B cell (primary cell): ENCODE measurements at regions not wholly inside any gene's neighbourhood (a gene's known extent, or its start where the extent isn't known, plus 50 kb on each side); places are given as distances from the start of the nearest gene placed in this dataset.

Experiments used
- ATAC-seq: fragments of 200-7000 bp; cut with Tn5 transposase; one replicate; pipeline ENCODE4 v1.10.0; 2021; ENCODE audit warnings: low read depth, mild to moderate bottlenecking, moderate number of reproducible peaks, moderate library complexity
- CTCF ChIA-PET: fragments of 350-600 bp; sonication (Branson Sonifier 250); formaldehyde crosslinking; loops from one replicate; lab custom pipeline; 2021; ENCODE audit warnings: antibody characterized with exemption, inconsistent platforms; lab: Charles Lee
- POLR2A ChIA-PET: fragments of 350-600 bp; sonication (Branson Sonifier 250); formaldehyde crosslinking; loops from one replicate; lab custom pipeline; 2021; ENCODE audit warnings: antibody characterized with exemption; lab: Charles Lee
- DNase-seq: peaks from one replicate; pipeline ENCODE4 v3.0.0; 2013
- H2AFZ ChIP-seq: 2 replicates; pipeline ENCODE4 v1.6.1; 2012; ENCODE audit warnings: mild to moderate bottlenecking, low read depth, low read length; ENCODE audit not compliant: insufficient read depth, poor library complexity, severe bottlenecking
- H3K27ac ChIP-seq, 2 donors: 1 replicate in 1 of 2; 2 replicates in 1 of 2; pipeline ENCODE4 v1.5.1; 2012 to 2013; ENCODE audit warnings: low read length in 2 of 2, mild to moderate bottlenecking in 2 of 2, moderate library complexity in 1 of 2
- H3K27me3 ChIP-seq, 4 experiments: fragments of 200-600 bp in 1 of 4; sonication (generic) in 1 of 4; replicated peaks in 1 of 4; 1 replicate in 2 of 4; 2 replicates in 2 of 4; pipeline versions ENCODE4 v1.6.1 to v1.7.0; 2013 to 2016; ENCODE audit warnings: low read length in 3 of 4, mild to moderate bottlenecking in 2 of 4, mixed read lengths in 1 of 4, moderate library complexity in 1 of 4; ENCODE audit not compliant: insufficient read depth in 4 of 4, control insufficient read depth in 3 of 4; ENCODE audit errors: control extremely low read depth in 1 of 4
- H3K36me3 ChIP-seq, 2 experiments: replicated peaks in 1 of 2; 1 replicate in 1 of 2; 2 replicates in 1 of 2; pipeline versions ENCODE4 v1.6.1 to v1.7.1; 2013; ENCODE audit warnings: low read length in 1 of 2; ENCODE audit not compliant: insufficient read depth in 2 of 2, control insufficient read depth in 1 of 2; ENCODE audit errors: control extremely low read depth in 1 of 2, extremely low read depth in 1 of 2
- H3K4me1 ChIP-seq, 2 donors: fragments of 200-600 bp in 1 of 2; sonication (generic) in 1 of 2; 1 replicate in 1 of 2; 2 replicates in 1 of 2; pipeline versions ENCODE4 v1.5.1 to v1.6.1; 2013 to 2017; ENCODE audit warnings: low read length in 2 of 2; ENCODE audit not compliant: control insufficient read depth in 2 of 2, insufficient read depth in 2 of 2
- H3K4me2 ChIP-seq: replicated peaks from 2 replicates; pipeline ENCODE3; 2012; ENCODE audit warnings: mild to moderate bottlenecking, low read depth, low read length; ENCODE audit not compliant: poor library complexity, severe bottlenecking
- H3K4me3 ChIP-seq, 5 experiments: fragments of 200-600 bp in 1 of 5; sonication (generic) in 1 of 5; 1 replicate in 3 of 5; 2 replicates in 2 of 5; pipeline versions ENCODE4 v1.5.1 to v1.7.0; 2011 to 2016; ENCODE audit warnings: low read length in 4 of 5, mild to moderate bottlenecking in 4 of 5, low read depth in 2 of 5, control low read depth in 1 of 5, moderate library complexity in 1 of 5; ENCODE audit not compliant: insufficient read depth in 1 of 5; ENCODE audit errors: control extremely low read depth in 1 of 5, extremely low read depth in 1 of 5
- H3K79me2 ChIP-seq: fragments of 200-600 bp; sonication (generic); one replicate; pipeline ENCODE4 v1.6.0; 2016; ENCODE audit warnings: low read length; ENCODE audit not compliant: control insufficient read depth, insufficient read depth
- H3K9ac ChIP-seq: fragments of 200-600 bp; sonication (generic); 2 replicates; pipeline ENCODE4 v1.6.1; 2017; ENCODE audit warnings: mild to moderate bottlenecking, low read length, moderate library complexity
- H3K9me3 ChIP-seq, 3 donors: one replicate each; pipeline versions ENCODE4 v1.6.1 to v1.7.1; 2013; ENCODE audit warnings: low read length in 2 of 3; ENCODE audit not compliant: control insufficient read depth in 2 of 3, insufficient read depth in 1 of 3; ENCODE audit errors: control extremely low read depth in 1 of 3
- H4K20me1 ChIP-seq: 2 replicates; pipeline ENCODE4 v1.6.0; 2012; ENCODE audit warnings: mild to moderate bottlenecking, low read length; ENCODE audit not compliant: insufficient read depth, control insufficient read depth, poor library complexity, severe bottlenecking
- H3K27ac Mint-ChIP-seq: one replicate; pipeline ENCODE4 v1.8.0; 2021; ENCODE audit warnings: mixed read lengths
- H3K27me3 Mint-ChIP-seq: one replicate; pipeline ENCODE4 v1.8.0; 2021; ENCODE audit warnings: mixed read lengths
- H3K4me1 Mint-ChIP-seq: one replicate; pipeline ENCODE4 v1.8.0; 2021; ENCODE audit warnings: mixed read lengths
- H3K4me3 Mint-ChIP-seq: one replicate; pipeline ENCODE4 v1.8.0; 2021; ENCODE audit warnings: mixed read lengths
- H3K9me3 Mint-ChIP-seq: one replicate; pipeline ENCODE4 v1.8.0; 2022; ENCODE audit warnings: mixed read lengths; ENCODE audit not compliant: insufficient read depth
- CTCF ChIP-seq: fragments of 200-600 bp; IDR thresholded peaks from one replicate; pipeline ENCODE4 v1.8.0; 2022; ENCODE audit warnings: antibody characterized with exemption, mild to moderate bottlenecking
- EZH2 ChIP-seq: IDR thresholded peaks from 2 replicates; pipeline ENCODE4 v1.6.1; 2012; ENCODE audit warnings: borderline replicate concordance, low read depth, mild to moderate bottlenecking, moderate library complexity, low read length; ENCODE audit not compliant: insufficient read depth, poor library complexity, severe bottlenecking
- WGBS: methylation state at CpG from one replicate; pipeline ENCODE4 v1.1.5; 2013; ENCODE audit warnings: missing lambda C conversion rate; ENCODE audit not compliant: insufficient coverage; 5-methylcytosine and 5-hydroxymethylcytosine counted together
- intact Hi-C: fragments of 100-400 bp; cut with micrococcal nuclease; formaldehyde crosslinking; loops from one replicate; pipeline ENCODE4 v1.10.0; 2022

DNA sequence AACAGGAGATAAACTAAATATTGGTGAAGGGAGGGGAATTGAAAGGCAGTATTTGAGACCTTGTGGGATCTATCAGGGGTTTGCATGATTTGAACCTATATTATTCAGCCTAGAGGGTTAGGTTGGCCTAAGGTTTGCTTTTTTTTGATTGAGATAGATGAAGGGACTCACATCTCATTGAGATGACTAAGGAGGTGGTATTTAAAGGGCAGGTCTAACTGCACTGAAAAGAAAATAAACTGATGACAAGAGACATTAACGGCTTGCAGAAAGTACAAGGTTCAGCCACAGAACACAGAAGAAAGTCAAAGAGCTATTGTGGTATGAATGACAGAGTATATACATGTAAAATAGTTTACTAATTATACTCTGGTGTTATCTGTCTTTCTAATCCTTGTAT lies 412.7 kb downstream of the CDH10 start:
- ATAC-seq (no peak), DNase-seq (no peak)
- Histone ChIP-seq H3K4me3 (no peak overlapping the region), H3K4me2 (no peak overlapping the region), H3K27ac (no peak overlapping the region), H3K36me3 (no peaks in the 10 kb centered on the region), H4K20me1 (no peaks in the 10 kb centered on the region), H3K27me3 (no peaks in the 10 kb centered on the region), H3K4me1 (no peaks in the 10 kb centered on the region), H3K9me3 (peaks cover 0 to 2% (median 0%) of the 10 kb centered on the region in 3 donors), H3K9ac (no peak overlapping the region), H2AFZ (no peak overlapping the region), H3K79me2 (no peaks in the 10 kb centered on the region)
- CTCF ChIA-PET = no interaction called here
- WGBS = no CpG with 5 or more reads among the region's 1 CpG
- no peak for TF ChIP-seq EZH2
- no peak for TF ChIP-seq CTCF
- H3K9me3 Mint-ChIP-seq = no peaks in the 10 kb centered on the region
- POLR2A ChIA-PET = no interaction called here
- H3K4me3 Mint-ChIP-seq = no peak overlapping the region
- no peak overlapping the region for H3K27ac Mint-ChIP-seq
- H3K27me3 Mint-ChIP-seq = no peaks in the 10 kb centered on the region
- intact Hi-C loops = no loop called here
- no peaks in the 10 kb centered on the region for H3K4me1 Mint-ChIP-seq

- no peak for TF ChIP-seq EZH2
- TF ChIP-seq CTCF = no peak
- Mint-ChIP-seq H3K27me3 (no peaks in the 10 kb centered on the region), H3K4me3 (no peak overlapping the region), H3K27ac (no peak overlapping the region), H3K4me1 (no peaks in the 10 kb centered on the region), H3K9me3 (no peaks in the 10 kb centered on the region)
- Histone ChIP-seq H3K4me1 (no peaks in the 10 kb centered on the region), H2AFZ (no peak overlapping the region), H3K27ac (no peak overlapping the region), H3K4me3 (no peak overlapping the region), H3K4me2 (no peak overlapping the region), H3K36me3 (no peaks in the 10 kb centered on the region), H4K20me1 (no peaks in the 10 kb centered on the region), H3K9ac (no peak overlapping the region), H3K27me3 (no peaks in the 10 kb centered on the region), H3K9me3 (peaks cover 0 to under 1% (median 0%) of the 10 kb centered on the region in 3 donors), H3K79me2 (no peaks in the 10 kb centered on the region)
- no peak for DNase-seq
- ChIA-PET CTCF (no interaction called here), POLR2A (no interaction called here)
- WGBS = no CpG with 5 or more reads among the region's 4 CpGs
- intact Hi-C loops = no loop called here
- no peak for ATAC-seq
Observed at GRCh38 chr5:24232929-24233498, 411.8 kb downstream of the CDH10 start.
